ENCODE measurements at regions not wholly inside any gene's neighbourhood (a gene's known extent, or its start where the extent isn't known, plus 50 kb on each side); places are given as distances from the start of the nearest gene placed in this dataset.

DNA sequence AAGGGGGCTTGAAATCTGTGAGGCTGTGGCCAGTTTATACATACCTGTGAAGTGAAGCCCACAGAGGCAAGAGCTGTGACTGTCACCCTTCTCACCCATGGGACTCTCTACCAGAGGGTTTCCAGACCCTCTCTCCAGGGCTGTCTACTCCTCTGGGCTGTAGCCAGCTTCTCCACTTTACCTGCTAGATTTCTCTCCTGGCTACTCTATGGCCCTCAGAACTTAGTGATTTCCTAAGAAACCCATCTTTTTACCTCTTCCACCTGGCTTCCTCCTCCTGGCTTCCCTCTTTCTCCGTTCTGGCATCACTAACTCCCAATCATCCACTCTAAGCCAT, 78.0 kb downstream of the SEC61B start:
- Histone ChIP-seq H3K4me3 (ENCODE audit: low read length) (no peak overlapping the region), H3K4me2 (ENCODE audit: low read length) (no peak overlapping the region), H3K9me2 (replicated peaks; ENCODE audit: control insufficient read depth, low read length) (no peaks in the 10 kb centered on the region), H3F3A (ENCODE audit: control insufficient read depth, insufficient read depth) (no peaks in the 10 kb centered on the region), H4K20me1 (ENCODE audit: control insufficient read depth, insufficient read depth, low read depth, low read length) (no peaks in the 10 kb centered on the region), H3K27me3 (ENCODE audit: control insufficient read depth, low read length) (peaks cover 25% of the 10 kb centered on the region), H3K36me3 (ENCODE audit: control insufficient read depth, low read length) (no peaks in the 10 kb centered on the region), H3K9me3 (ENCODE audit: control insufficient read depth, insufficient read depth, low read length) (no peaks in the 10 kb centered on the region), H3K79me2 (ENCODE audit: control insufficient read depth, low read length) (no peaks in the 10 kb centered on the region), H3K27ac (ENCODE audit: low read depth, low read length) (no peak overlapping the region), H3K4me1 (ENCODE audit: control insufficient read depth, low read length) (no peaks in the 10 kb centered on the region)
- no peak for TF ChIP-seq EZH2phosphoT487 (IDR thresholded peaks at IDR 0.05; ENCODE audit: borderline replicate concordance, low read length)
- TF ChIP-seq, protein P1, sequence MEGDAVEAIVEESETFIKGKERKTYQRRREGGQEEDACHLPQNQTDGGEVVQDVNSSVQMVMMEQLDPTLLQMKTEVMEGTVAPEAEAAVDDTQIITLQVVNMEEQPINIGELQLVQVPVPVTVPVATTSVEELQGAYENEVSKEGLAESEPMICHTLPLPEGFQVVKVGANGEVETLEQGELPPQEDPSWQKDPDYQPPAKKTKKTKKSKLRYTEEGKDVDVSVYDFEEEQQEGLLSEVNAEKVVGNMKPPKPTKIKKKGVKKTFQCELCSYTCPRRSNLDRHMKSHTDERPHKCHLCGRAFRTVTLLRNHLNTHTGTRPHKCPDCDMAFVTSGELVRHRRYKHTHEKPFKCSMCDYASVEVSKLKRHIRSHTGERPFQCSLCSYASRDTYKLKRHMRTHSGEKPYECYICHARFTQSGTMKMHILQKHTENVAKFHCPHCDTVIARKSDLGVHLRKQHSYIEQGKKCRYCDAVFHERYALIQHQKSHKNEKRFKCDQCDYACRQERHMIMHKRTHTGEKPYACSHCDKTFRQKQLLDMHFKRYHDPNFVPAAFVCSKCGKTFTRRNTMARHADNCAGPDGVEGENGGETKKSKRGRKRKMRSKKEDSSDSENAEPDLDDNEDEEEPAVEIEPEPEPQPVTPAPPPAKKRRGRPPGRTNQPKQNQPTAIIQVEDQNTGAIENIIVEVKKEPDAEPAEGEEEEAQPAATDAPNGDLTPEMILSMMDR (IDR thresholded peaks at IDR 0.05; ENCODE audit: low read depth, low read length, poor library complexity, severe bottlenecking): no peak

DNA sequence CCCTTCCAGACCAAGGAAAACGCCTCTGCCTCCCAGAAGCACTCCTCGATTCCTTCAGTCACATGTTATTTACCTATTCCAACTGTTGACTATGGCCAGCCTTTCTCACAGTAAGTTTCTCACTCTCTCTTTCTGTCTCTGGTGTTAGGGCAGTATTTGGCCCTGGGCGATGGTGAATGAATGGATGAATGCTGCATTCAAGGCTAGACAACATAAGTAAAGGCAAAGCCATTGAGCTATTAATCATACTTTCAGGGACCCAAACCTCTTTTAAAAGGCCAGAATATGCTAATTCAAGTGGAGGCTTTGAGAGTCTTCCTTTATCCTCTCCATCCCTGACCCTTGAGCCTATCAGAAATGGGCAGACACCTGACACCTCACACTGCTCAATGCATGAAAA, 78.5 kb downstream of the SEC61B start:
- Histone ChIP-seq H3K36me3 (ENCODE audit: control insufficient read depth, low read length) (no peaks in the 10 kb centered on the region), H3F3A (ENCODE audit: control insufficient read depth, insufficient read depth) (no peaks in the 10 kb centered on the region), H3K27ac (ENCODE audit: low read depth, low read length) (no peak overlapping the region), H3K4me2 (ENCODE audit: low read length) (no peak overlapping the region), H3K9me3 (ENCODE audit: control insufficient read depth, insufficient read depth, low read length) (no peaks in the 10 kb centered on the region), H3K4me3 (ENCODE audit: low read length) (no peak overlapping the region), H3K4me1 (ENCODE audit: control insufficient read depth, low read length) (no peaks in the 10 kb centered on the region), H4K20me1 (ENCODE audit: control insufficient read depth, insufficient read depth, low read depth, low read length) (no peaks in the 10 kb centered on the region), H3K9me2 (replicated peaks; ENCODE audit: control insufficient read depth, low read length) (no peaks in the 10 kb centered on the region), H3K79me2 (ENCODE audit: control insufficient read depth, low read length) (no peaks in the 10 kb centered on the region), H3K27me3 (ENCODE audit: control insufficient read depth, low read length) (peaks cover 25% of the 10 kb centered on the region)
- TF ChIP-seq EZH2phosphoT487 (IDR thresholded peaks at IDR 0.05; ENCODE audit: borderline replicate concordance, low read length): no peak
- TF ChIP-seq, protein P1 (IDR thresholded peaks at IDR 0.05; ENCODE audit: low read depth, low read length, poor library complexity, severe bottlenecking): no peak

DNA sequence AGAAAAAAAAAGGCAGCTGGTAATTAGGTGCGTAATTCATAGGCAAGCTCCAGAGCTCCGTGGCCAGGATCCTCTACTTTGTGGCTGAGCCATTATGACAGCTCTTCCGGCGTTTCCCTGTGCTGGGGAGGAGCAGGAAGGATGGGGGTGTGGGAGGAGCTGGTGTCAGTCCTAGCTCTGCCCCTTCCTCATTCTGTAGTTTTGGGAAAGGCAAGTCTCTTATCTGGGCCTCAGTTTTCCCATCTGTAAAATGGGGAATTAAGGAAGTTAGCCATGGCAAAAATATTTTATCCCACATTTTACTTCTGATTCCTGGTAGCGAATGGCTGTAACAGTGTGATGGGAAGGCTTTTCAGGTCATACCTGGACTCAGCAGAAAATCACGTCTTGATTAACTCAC, 81.1 kb downstream of the SEC61B start:
- no peaks in the 10 kb centered on the region for H3K9me2 ChIP-seq (replicated peaks; ENCODE audit: control insufficient read depth, low read length)
- peaks cover 17% of the 10 kb centered on the region for H3K27me3 ChIP-seq (ENCODE audit: control insufficient read depth, low read length)
- H3K4me2 ChIP-seq (ENCODE audit: low read length): no peak overlapping the region
- no peaks in the 10 kb centered on the region for H3K79me2 ChIP-seq (ENCODE audit: control insufficient read depth, low read length)
- H3K4me1 ChIP-seq (ENCODE audit: control insufficient read depth, low read length): no peaks in the 10 kb centered on the region
- H3F3A ChIP-seq (ENCODE audit: control insufficient read depth, insufficient read depth): no peaks in the 10 kb centered on the region
- no peak for TF ChIP-seq EZH2phosphoT487 (IDR thresholded peaks at IDR 0.05; ENCODE audit: borderline replicate concordance, low read length)
- TF ChIP-seq, protein P1 (IDR thresholded peaks at IDR 0.05; ENCODE audit: low read depth, low read length, poor library complexity, severe bottlenecking): no peak
- H4K20me1 ChIP-seq (ENCODE audit: control insufficient read depth, insufficient read depth, low read depth, low read length): no peaks in the 10 kb centered on the region
- no peak overlapping the region for H3K27ac ChIP-seq (ENCODE audit: low read depth, low read length)
- no peaks in the 10 kb centered on the region for H3K36me3 ChIP-seq (ENCODE audit: control insufficient read depth, low read length)
- no peak overlapping the region for H3K4me3 ChIP-seq (ENCODE audit: low read length)
- no peaks in the 10 kb centered on the region for H3K9me3 ChIP-seq (ENCODE audit: control insufficient read depth, insufficient read depth, low read length)

- Histone ChIP-seq H3K36me3 (ENCODE audit: control insufficient read depth, low read length) (no peaks in the 10 kb centered on the region), H3K27me3 (ENCODE audit: control insufficient read depth, low read length) (peaks cover 7% of the 10 kb centered on the region), H3K4me2 (ENCODE audit: low read length) (no peak overlapping the region), H3K9me2 (replicated peaks; ENCODE audit: control insufficient read depth, low read length) (no peaks in the 10 kb centered on the region), H3K27ac (ENCODE audit: low read depth, low read length) (no peak overlapping the region), H3K79me2 (ENCODE audit: control insufficient read depth, low read length) (no peaks in the 10 kb centered on the region), H3K4me1 (ENCODE audit: control insufficient read depth, low read length) (no peaks in the 10 kb centered on the region), H4K20me1 (ENCODE audit: control insufficient read depth, insufficient read depth, low read depth, low read length) (no peaks in the 10 kb centered on the region), H3K9me3 (ENCODE audit: control insufficient read depth, insufficient read depth, low read length) (no peaks in the 10 kb centered on the region), H3K4me3 (ENCODE audit: low read length) (no peak overlapping the region), H3F3A (ENCODE audit: control insufficient read depth, insufficient read depth) (no peaks in the 10 kb centered on the region)
- no peak for TF ChIP-seq EZH2phosphoT487 (IDR thresholded peaks at IDR 0.05; ENCODE audit: borderline replicate concordance, low read length)
- TF ChIP-seq, protein P1 (IDR thresholded peaks at IDR 0.05; ENCODE audit: low read depth, low read length, poor library complexity, severe bottlenecking): no peak
These were observed 83.0 kb downstream of the SEC61B start for GRCh38 chr9:99305124-99305523.

Data from DOHH2 (cell line).